ENCODE measurements at regions not wholly inside any gene's neighbourhood (a gene's known extent, or its start where the extent isn't known, plus 50 kb on each side); places are given as distances from the start of the nearest gene placed in this dataset.

- intact Hi-C loops (cut with DNase I) = no loop called here
- Histone ChIP-seq H3K4me1 (no peaks in the 10 kb centered on the region), H3K27ac (no peak overlapping the region), H3K4me3 (no peak overlapping the region), H3K9me3 (no peaks in the 10 kb centered on the region), H3K36me3 (no peaks in the 10 kb centered on the region), H3K27me3 (peaks cover 0 to 12% of the 10 kb centered on the region in 2 donors)
- DNase-seq = no peak
- ATAC-seq = no peak
- TF ChIP-seq, protein P1, sequence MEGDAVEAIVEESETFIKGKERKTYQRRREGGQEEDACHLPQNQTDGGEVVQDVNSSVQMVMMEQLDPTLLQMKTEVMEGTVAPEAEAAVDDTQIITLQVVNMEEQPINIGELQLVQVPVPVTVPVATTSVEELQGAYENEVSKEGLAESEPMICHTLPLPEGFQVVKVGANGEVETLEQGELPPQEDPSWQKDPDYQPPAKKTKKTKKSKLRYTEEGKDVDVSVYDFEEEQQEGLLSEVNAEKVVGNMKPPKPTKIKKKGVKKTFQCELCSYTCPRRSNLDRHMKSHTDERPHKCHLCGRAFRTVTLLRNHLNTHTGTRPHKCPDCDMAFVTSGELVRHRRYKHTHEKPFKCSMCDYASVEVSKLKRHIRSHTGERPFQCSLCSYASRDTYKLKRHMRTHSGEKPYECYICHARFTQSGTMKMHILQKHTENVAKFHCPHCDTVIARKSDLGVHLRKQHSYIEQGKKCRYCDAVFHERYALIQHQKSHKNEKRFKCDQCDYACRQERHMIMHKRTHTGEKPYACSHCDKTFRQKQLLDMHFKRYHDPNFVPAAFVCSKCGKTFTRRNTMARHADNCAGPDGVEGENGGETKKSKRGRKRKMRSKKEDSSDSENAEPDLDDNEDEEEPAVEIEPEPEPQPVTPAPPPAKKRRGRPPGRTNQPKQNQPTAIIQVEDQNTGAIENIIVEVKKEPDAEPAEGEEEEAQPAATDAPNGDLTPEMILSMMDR (IDR thresholded peaks at IDR 0.05) = no peak
Measured at GRCh38 chr7:25994433-25994994, 157.5 kb upstream of the NFE2L3 start.

DNA sequence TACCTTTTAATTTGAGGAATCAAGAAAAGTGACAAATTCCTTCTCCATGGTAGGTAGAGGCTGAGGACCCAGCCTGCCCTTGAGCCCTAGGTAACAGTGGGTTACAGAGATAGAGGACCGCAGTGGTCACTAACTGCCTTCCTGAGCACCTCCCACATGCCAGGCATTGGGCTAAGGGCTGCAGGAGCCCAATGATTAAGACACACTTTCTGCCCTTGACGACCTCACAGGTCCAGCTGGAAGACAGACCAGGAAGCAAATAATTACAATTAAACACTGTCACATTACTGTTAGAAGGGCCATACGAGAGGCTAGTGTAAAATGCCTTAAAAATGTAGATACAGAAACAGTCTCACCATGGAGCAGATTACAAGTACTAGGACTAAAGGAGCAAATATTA is 156.8 kb upstream of the NFE2L3 start:
- H3K27ac ChIP-seq = no peak overlapping the region
- no peaks in the 10 kb centered on the region for H3K36me3 ChIP-seq
- no peak for ATAC-seq
- TF ChIP-seq, protein P1 (IDR thresholded peaks at IDR 0.05) = no peak
- H3K4me1 ChIP-seq = no peaks in the 10 kb centered on the region
- H3K27me3 ChIP-seq = peaks cover 0 to 11% of the 10 kb centered on the region in 2 donors
- intact Hi-C loops (cut with DNase I) = no loop called here
- no peak overlapping the region for H3K4me3 ChIP-seq
- H3K9me3 ChIP-seq = no peaks in the 10 kb centered on the region
- no peak for DNase-seq

GRCh38 chr7:25996006-25996408 is 156.0 kb upstream of the NFE2L3 start:
- intact Hi-C loops (cut with DNase I) = no loop called here
- peaks cover 0 to 9% of the 10 kb centered on the region in 2 donors for H3K27me3 ChIP-seq
- no peaks in the 10 kb centered on the region for H3K36me3 ChIP-seq
- H3K27ac ChIP-seq = no peak overlapping the region
- ATAC-seq = no peak
- no peak for DNase-seq
- no peaks in the 10 kb centered on the region for H3K9me3 ChIP-seq
- TF ChIP-seq, protein P1 (IDR thresholded peaks at IDR 0.05) = no peak
- no peaks in the 10 kb centered on the region for H3K4me1 ChIP-seq
- H3K4me3 ChIP-seq = no peak overlapping the region

- ATAC-seq = no peak
- TF ChIP-seq, protein P1 (IDR thresholded peaks at IDR 0.05) = no peak
- DNase-seq = no peak
- intact Hi-C loops (cut with DNase I) = no loop called here
- no peak overlapping the region for H3K27ac ChIP-seq
- no peaks in the 10 kb centered on the region for H3K36me3 ChIP-seq
- H3K4me3 ChIP-seq = no peak overlapping the region
- H3K9me3 ChIP-seq = no peaks in the 10 kb centered on the region
- peaks cover 0 to 14% of the 10 kb centered on the region in 2 donors for H3K27me3 ChIP-seq
- no peaks in the 10 kb centered on the region for H3K4me1 ChIP-seq
Measured at GRCh38 chr7:25998499-25998898, 153.5 kb upstream of the NFE2L3 start.

GRCh38 chr7:26000841-26001240 is 151.2 kb upstream of the NFE2L3 start:
- no peaks in the 10 kb centered on the region for H3K9me3 ChIP-seq

More at GRCh38 chr7:26000841-26001240, 151.2 kb upstream of the NFE2L3 start:
- Histone ChIP-seq H3K4me3 (no peak overlapping the region), H3K4me1 (no peaks in the 10 kb centered on the region), H3K27ac (no peak overlapping the region), H3K27me3 (peaks cover 0 to 20% of the 10 kb centered on the region in 2 donors), H3K36me3 (no peaks in the 10 kb centered on the region)
- DNase-seq = no peak
- intact Hi-C loops (cut with DNase I) = no loop called here
- TF ChIP-seq, protein P1 (IDR thresholded peaks at IDR 0.05) = no peak
- no peak for ATAC-seq

All from left lung (tissue), 4 donors.